ENCODE measurements at regions not wholly inside any gene's neighbourhood (a gene's known extent, or its start where the extent isn't known, plus 50 kb on each side); places are given as distances from the start of the nearest gene placed in this dataset.

DNA sequence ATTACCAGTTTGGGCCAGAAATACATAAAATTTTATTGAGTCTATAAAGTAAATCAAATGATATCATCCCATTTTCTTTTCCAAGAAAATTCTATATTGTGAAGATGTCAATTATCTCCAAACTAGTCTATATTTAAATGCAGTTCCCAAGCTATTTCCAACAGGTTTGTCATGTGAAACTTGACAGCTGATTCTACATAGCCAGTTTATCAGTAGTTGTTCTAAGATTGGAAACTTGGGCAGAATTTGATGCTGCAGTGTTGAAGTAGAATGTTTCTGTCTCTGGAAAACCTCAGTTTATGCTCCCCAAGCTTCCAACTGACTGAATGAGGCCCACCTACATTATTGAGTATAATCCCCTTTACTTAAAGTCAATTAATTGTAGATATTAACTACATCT is 994.1 kb downstream of the PCDH7 start:
- TF ChIP-seq CTCF (IDR thresholded peaks at IDR 0.05), result no peak
- no peak for TF ChIP-seq POLR2A (IDR thresholded peaks at IDR 0.05; ENCODE audit: low read depth)
